GM18868 (cell line): ENCODE measurements at regions not wholly inside any gene's neighbourhood (a gene's known extent, or its start where the extent isn't known, plus 50 kb on each side); places are given as distances from the start of the nearest gene placed in this dataset.

ENCODE experiments used
- ATAC-seq: cut with Tn5 transposase; IDR thresholded peaks from one replicate; pipeline ENCODE4 v1.9.1; 2021; ENCODE audit warnings: mild to moderate bottlenecking, moderate library complexity; ENCODE audit not compliant: unreplicated experiment

DNA sequence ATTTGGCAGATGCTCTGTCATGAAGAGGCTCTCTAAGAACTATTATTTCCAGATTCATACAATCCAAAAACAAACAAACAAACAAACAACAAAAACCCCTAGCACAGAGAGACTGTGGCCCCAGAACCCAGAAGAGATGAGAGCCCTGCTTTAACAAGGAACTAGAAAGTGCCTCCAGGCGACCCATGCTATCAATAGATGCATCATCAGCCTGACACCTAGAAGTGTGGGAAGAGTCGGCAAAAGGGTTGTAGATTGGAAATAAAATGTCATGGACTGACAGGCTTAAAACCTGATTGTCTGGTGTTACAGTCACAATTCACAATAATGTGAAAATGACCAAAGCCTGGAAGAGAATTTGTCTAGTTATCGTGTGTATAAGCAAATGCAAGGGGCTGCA is 50.6 kb upstream of the FLRT2 start:
- no peak for ATAC-seq

DNA sequence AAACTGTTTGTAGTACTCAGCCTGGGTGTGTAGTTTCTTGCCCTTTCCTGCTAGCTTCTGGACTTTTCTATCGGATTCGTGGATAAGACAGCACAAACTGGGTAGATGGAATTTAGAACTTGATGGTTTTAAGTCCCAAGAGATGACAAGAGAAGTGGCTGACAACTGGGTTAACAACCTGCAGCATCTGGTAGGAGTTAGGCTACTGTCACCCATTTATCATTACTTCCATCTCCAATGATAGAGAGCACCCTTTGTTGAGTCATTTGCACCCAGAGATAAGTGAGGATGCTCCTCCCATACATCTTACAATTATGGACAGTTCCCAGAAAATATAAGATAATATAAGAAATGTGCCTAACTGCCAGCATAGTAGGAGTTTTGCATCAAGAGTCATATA is 50.2 kb upstream of the FLRT2 start:
- no peak for ATAC-seq
